ENCODE measurements at regions not wholly inside any gene's neighbourhood (a gene's known extent, or its start where the extent isn't known, plus 50 kb on each side); places are given as distances from the start of the nearest gene placed in this dataset.
"Not testable (repeated sequence)": the region's sequence is repeated elsewhere in the genome, so short reads cannot be mapped to it uniquely, and the experiment has no call there.

- Mint-ChIP-seq H3K27ac (no peak overlapping the region), H3K4me3 (no peak overlapping the region), H3K27me3 (no peaks in the 10 kb centered on the region), H3K4me1 (no peaks in the 10 kb centered on the region), H3K36me3 (no peaks in the 10 kb centered on the region), H3K9me3 (peaks cover 18% of the 10 kb centered on the region)
- ATAC-seq = no peak
Observed at GRCh38 chr16:5309946-5310611, 212.5 kb upstream of the EEF2KMT start.

- Mint-ChIP-seq H3K27me3 (peaks cover 9% of the 10 kb centered on the region), H3K27ac (no peak overlapping the region), H3K9me3 (peaks cover 12% of the 10 kb centered on the region), H3K4me1 (no peaks in the 10 kb centered on the region), H3K4me3 (no peak overlapping the region), H3K36me3 (no peaks in the 10 kb centered on the region)
- no peak for ATAC-seq
Observed at GRCh38 chr16:5305023-5305422, 207.4 kb upstream of the EEF2KMT start.

- no peak overlapping the region for H3K4me3 Mint-ChIP-seq
- peaks cover 9% of the 10 kb centered on the region for H3K27me3 Mint-ChIP-seq
- no peak overlapping the region for H3K27ac Mint-ChIP-seq
- H3K36me3 Mint-ChIP-seq = no peaks in the 10 kb centered on the region
- no peaks in the 10 kb centered on the region for H3K4me1 Mint-ChIP-seq
- H3K9me3 Mint-ChIP-seq = peaks cover 8% of the 10 kb centered on the region
- no peak for ATAC-seq
Observed at GRCh38 chr16:5302372-5303114, 204.9 kb upstream of the EEF2KMT start.

- no peak for ATAC-seq
- no peaks in the 10 kb centered on the region for H3K4me1 Mint-ChIP-seq
- H3K4me3 Mint-ChIP-seq = no peak overlapping the region
- H3K27me3 Mint-ChIP-seq = peaks cover 9% of the 10 kb centered on the region
- H3K36me3 Mint-ChIP-seq = no peaks in the 10 kb centered on the region
- no peak overlapping the region for H3K27ac Mint-ChIP-seq
- H3K9me3 Mint-ChIP-seq = peaks cover 8% of the 10 kb centered on the region
Observed at GRCh38 chr16:5298202-5298601, 200.6 kb upstream of the EEF2KMT start.

GRCh38 chr16:5296176-5296575 lies 198.6 kb upstream of the EEF2KMT start:
- Mint-ChIP-seq H3K9me3 (peaks cover 3% of the 10 kb centered on the region), H3K36me3 (no peaks in the 10 kb centered on the region), H3K27ac (no peak overlapping the region), H3K27me3 (peaks cover 8% of the 10 kb centered on the region), H3K4me3 (no peak overlapping the region), H3K4me1 (no peaks in the 10 kb centered on the region)
- ATAC-seq = no peak

GRCh38 chr16:5295304-5295703 lies 197.7 kb upstream of the EEF2KMT start:
- H3K9me3 Mint-ChIP-seq, H3K27ac Mint-ChIP-seq, H3K36me3 Mint-ChIP-seq, H3K4me3 Mint-ChIP-seq, ATAC-seq, H3K4me1 Mint-ChIP-seq, H3K27me3 Mint-ChIP-seq: not testable (repeated sequence)

GRCh38 chr16:5282152-5282551 lies 184.6 kb upstream of the EEF2KMT start:
- not testable (repeated sequence) for H3K4me1 Mint-ChIP-seq

GRCh38 chr16:5257462-5257861 lies 159.9 kb upstream of the EEF2KMT start:
- H3K27me3 Mint-ChIP-seq = peaks cover 10% of the 10 kb centered on the region
- ATAC-seq = no peak
- no peaks in the 10 kb centered on the region for H3K36me3 Mint-ChIP-seq
- H3K4me1 Mint-ChIP-seq = no peaks in the 10 kb centered on the region
- peaks cover 10% of the 10 kb centered on the region for H3K9me3 Mint-ChIP-seq
- H3K4me3 Mint-ChIP-seq = no peak overlapping the region
- H3K27ac Mint-ChIP-seq = no peak overlapping the region

More at GRCh38 chr16:5282152-5282551, 184.6 kb upstream of the EEF2KMT start:
- peaks cover 29% of the 10 kb centered on the region for H3K9me3 Mint-ChIP-seq
- H3K4me3 Mint-ChIP-seq, H3K27ac Mint-ChIP-seq, H3K27me3 Mint-ChIP-seq, H3K36me3 Mint-ChIP-seq, ATAC-seq: not testable (repeated sequence)

GRCh38 chr16:5252791-5253190 lies 155.2 kb upstream of the EEF2KMT start:
- no peak overlapping the region for H3K27ac Mint-ChIP-seq
- no peak overlapping the region for H3K4me3 Mint-ChIP-seq
- ATAC-seq = no peak
- H3K36me3 Mint-ChIP-seq = no peaks in the 10 kb centered on the region
- peaks cover 18% of the 10 kb centered on the region for H3K27me3 Mint-ChIP-seq
- H3K4me1 Mint-ChIP-seq = no peaks in the 10 kb centered on the region
- peaks cover 10% of the 10 kb centered on the region for H3K9me3 Mint-ChIP-seq

- not testable (repeated sequence) for H3K27me3 Mint-ChIP-seq, ATAC-seq, H3K9me3 Mint-ChIP-seq, H3K4me1 Mint-ChIP-seq, H3K36me3 Mint-ChIP-seq, H3K4me3 Mint-ChIP-seq, H3K27ac Mint-ChIP-seq
Observed at GRCh38 chr16:5247403-5247802, 149.8 kb upstream of the EEF2KMT start.

- not testable (repeated sequence) for H3K27ac Mint-ChIP-seq, ATAC-seq, H3K4me1 Mint-ChIP-seq, H3K9me3 Mint-ChIP-seq, H3K36me3 Mint-ChIP-seq, H3K4me3 Mint-ChIP-seq
- H3K27me3 Mint-ChIP-seq = peaks cover 40% of the 10 kb centered on the region
Observed at GRCh38 chr16:5240278-5240626, 142.7 kb upstream of the EEF2KMT start.

GRCh38 chr16:5239472-5240277 lies 142.1 kb upstream of the EEF2KMT start:
- H3K36me3 Mint-ChIP-seq, H3K9me3 Mint-ChIP-seq, H3K27ac Mint-ChIP-seq, H3K4me3 Mint-ChIP-seq, ATAC-seq, H3K4me1 Mint-ChIP-seq: not testable (repeated sequence)
- peaks cover 40% of the 10 kb centered on the region for H3K27me3 Mint-ChIP-seq

- H3K36me3 Mint-ChIP-seq = no peaks in the 10 kb centered on the region
- H3K4me3 Mint-ChIP-seq = no peak overlapping the region
- H3K9me3 Mint-ChIP-seq = peaks cover 7% of the 10 kb centered on the region
- no peak for ATAC-seq
- H3K27me3 Mint-ChIP-seq = peaks cover 54% of the 10 kb centered on the region
- H3K4me1 Mint-ChIP-seq = no peaks in the 10 kb centered on the region
- no peak overlapping the region for H3K27ac Mint-ChIP-seq
Observed at GRCh38 chr16:5235119-5235518, 137.5 kb upstream of the EEF2KMT start.

GRCh38 chr16:5234295-5235050 lies 136.9 kb upstream of the EEF2KMT start:
- H3K4me1 Mint-ChIP-seq = no peaks in the 10 kb centered on the region
- ATAC-seq = no peak
- peaks cover 7% of the 10 kb centered on the region for H3K9me3 Mint-ChIP-seq
- H3K27ac Mint-ChIP-seq = no peak overlapping the region
- no peak overlapping the region for H3K4me3 Mint-ChIP-seq
- peaks cover 50% of the 10 kb centered on the region for H3K27me3 Mint-ChIP-seq
- H3K36me3 Mint-ChIP-seq = no peaks in the 10 kb centered on the region

- Mint-ChIP-seq H3K9me3 (peaks cover 7% of the 10 kb centered on the region), H3K27me3 (peaks cover 53% of the 10 kb centered on the region), H3K36me3 (no peaks in the 10 kb centered on the region), H3K4me3 (no peak overlapping the region), H3K27ac (no peak overlapping the region), H3K4me1 (no peaks in the 10 kb centered on the region)
- no peak for ATAC-seq
Observed at GRCh38 chr16:5231246-5231759, 133.7 kb upstream of the EEF2KMT start.
